HG03460 (cell line): ENCODE measurements at regions not wholly inside any gene's neighbourhood (a gene's known extent, or its start where the extent isn't known, plus 50 kb on each side); places are given as distances from the start of the nearest gene placed in this dataset.
"Not testable (repeated sequence)": the region's sequence is repeated elsewhere in the genome, so short reads cannot be mapped to it uniquely, and the experiment has no call there.

Source experiments
- ATAC-seq: cut with Tn5 transposase; IDR thresholded peaks from one replicate; pipeline ENCODE4 v1.9.1; 2021; ENCODE audit not compliant: unreplicated experiment

DNA sequence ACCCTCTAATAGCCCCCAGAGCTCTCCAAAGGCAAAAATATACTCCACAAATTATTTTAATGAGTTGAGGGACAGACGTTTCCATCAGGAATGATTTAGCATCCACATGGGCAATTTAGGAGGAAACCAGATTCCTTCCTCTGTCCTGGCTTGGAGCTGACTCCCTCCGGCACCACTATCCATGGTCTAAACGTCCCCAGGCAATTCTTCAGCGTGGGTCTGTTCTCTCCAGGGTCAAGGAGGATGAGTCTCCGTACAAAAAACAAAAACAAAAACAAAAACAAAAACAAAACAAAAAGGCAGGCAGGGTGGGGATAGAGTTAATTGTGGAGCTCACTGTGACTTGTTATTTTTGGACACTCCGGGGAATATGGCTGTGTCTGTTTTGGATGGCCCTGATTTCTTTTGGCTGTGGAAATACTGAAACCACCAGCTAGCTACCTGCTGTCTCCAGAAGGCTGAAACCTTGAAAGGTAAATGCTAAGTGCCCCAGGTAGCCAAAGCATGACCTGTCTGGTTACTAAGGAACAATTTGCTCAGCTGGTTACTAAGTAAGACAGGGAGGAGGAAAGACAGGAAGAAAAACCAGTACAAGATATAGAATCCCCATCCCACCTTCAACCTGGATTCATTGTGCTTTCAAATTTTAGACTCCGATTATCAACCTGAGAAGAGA, 419.1 kb upstream of the LCORL start:
- no peak for ATAC-seq

DNA sequence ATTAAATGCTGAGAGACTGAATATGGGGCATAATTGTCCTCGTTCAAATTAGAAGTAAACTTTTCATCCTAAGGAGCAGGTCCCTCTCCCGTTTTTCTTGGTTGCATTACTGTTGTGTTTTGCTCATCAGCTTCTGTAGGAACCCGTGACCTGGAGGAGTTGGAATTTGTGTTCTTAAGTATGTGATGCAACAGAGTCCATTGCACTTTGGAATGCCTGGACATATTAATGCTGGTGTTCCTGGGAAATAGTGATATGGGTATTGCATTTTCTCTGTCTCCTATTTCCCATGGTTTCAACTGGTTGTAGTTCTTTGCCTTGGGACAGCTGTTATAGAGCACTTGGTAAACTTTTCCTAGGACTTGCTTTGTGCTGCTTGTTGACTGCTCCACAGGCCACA, 417.8 kb upstream of the LCORL start:
- ATAC-seq, result no peak

DNA sequence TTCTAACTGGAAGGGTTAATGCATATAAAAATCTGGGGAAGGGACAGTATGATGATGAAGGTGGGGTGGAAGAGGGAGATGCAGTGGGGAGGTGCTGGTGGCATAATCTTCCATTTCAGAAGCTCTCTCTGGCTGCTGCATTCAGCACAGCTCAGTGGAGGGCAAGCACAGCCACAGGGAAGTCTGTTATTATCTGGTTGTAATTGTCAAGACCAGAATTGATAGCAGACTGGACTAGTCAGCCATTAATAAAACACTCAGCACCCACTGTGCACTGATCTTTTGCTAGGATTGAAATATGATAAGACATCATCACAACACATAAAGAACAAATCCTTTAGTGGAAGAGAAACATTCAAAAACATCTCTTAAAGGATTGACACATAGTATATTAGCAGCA, 414.2 kb upstream of the LCORL start:
- no peak for ATAC-seq

DNA sequence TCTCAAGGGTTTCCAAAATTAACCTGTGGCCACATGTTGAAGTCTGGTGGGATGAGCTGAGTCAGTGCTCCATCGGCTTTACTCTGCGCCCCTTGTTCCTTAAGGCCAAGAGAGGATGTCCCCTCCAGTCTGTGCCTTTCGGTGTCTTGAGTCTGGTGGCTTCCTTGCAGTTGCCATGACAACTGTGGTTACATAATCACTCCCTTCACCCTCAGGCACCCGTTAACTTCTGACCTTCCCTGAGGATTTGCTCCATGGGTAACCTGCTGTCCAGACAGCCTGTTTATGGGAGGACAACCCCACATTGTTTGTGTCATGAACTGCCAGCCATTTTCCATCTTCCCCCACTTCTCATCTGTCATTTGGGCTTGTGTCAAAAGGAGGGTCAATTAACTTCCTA, 401.1 kb upstream of the LCORL start:
- ATAC-seq, result no peak

DNA sequence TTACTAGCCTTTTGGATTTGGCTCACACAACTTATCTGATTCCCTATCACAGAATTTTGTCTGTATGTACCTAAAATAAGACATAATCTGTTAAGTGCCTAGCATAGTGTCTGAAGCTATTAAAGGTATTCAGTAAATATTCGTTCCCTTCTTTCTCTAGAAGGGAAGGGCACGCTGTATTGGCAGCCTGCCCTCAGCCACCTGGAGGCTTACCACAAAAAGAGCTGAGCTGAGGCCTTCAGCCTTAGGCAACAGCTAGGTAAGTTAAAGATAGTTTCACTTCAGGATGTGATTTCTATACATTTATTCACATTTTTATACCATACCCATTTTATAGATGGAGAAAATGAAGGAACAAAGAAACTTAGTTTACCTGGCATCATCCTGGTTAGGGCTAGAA, 400.0 kb upstream of the LCORL start:
- no peak for ATAC-seq

DNA sequence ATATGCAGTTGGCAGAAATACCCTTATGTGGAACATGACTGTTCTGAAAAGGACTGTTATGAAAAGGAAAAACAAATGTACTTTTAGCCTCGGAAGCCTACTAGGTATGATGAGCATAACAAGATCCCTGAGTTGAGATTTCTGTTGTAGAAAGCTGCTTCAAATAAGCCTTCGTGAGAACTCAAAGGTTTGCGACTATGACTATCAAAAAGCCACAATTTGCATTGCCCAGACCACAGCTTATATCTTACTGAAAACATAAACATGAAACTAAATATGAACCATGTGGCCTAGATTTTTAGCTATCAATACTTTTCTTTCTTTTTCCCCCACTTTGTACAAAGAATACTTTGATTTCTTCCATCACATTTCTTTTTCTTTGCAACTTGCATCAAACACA, 398.2 kb upstream of the LCORL start:
- no peak for ATAC-seq

DNA sequence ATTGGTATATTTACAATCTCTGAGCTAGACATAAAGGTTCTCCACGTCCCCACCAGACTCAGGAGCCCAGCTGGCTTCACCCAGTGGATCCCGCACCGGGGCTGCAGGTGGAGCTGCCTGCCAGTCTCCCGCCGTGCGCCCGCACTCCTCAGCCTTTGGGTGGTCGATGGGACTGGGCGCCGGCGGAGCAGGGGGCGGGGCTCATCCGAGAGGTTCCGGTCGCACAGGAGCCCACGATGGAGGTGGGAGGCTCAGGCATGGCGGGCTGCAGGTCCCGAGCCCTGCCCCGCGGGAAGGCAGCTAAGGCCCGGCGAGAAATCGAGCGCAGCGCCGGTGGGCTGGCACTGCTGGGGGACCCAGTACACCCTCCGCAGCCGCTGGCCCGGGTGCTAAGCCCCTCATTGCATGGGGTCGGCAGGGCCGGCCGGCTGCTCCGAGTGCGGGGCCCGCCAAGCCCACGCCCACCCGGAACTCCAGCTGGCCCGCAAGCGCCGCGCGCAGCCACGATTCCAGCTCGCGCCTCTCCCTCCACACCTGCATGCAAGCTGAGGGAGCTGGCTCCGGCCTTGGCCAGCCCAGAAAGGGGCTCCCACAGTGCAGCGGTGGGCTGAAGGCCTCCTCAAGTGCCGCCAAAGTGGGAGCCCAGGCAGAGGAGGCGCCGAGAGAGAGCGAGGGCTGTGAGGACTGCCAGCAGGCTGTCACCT, 396.8 kb upstream of the LCORL start:
- ATAC-seq, result not testable (repeated sequence)

DNA sequence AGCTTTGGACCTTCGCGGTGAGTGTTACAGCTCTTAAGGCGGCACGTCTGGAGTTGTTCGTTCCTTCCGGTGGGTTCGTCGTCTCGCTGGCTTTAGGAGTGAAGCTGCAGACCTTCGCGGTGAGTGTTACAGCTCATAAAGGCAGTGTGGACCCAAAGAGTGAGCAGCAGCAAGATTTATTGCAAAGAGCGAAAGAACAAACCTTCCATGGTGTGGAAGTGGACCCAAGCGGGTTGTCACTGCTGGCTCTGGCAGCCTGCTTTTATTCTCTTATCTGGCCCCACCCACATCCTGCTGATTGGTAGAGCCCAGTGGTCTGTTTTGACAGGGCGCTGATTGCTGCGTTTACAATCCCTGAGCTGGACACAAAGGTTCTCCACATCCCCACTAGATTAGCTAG, 396.1 kb upstream of the LCORL start:
- ATAC-seq, result not testable (repeated sequence)

DNA sequence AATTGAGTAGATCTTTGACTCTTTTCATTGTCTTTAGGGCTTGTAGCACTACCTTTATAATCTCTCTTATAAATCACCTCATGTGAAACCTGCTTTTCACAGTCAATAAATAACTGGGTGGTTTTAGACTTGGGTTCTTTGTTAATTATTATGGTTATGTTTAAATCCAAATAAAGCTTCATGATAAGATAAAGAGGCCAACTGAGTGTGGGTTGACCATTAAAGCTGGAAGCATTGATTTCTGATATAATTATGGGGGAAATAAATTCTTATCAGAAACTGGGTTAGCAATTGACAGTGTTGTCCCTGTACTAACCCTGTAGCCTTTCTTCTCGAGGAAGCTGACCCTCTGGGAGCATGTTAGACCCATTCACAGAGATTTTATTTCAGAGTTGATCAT, 384.7 kb upstream of the LCORL start:
- ATAC-seq, result no peak

DNA sequence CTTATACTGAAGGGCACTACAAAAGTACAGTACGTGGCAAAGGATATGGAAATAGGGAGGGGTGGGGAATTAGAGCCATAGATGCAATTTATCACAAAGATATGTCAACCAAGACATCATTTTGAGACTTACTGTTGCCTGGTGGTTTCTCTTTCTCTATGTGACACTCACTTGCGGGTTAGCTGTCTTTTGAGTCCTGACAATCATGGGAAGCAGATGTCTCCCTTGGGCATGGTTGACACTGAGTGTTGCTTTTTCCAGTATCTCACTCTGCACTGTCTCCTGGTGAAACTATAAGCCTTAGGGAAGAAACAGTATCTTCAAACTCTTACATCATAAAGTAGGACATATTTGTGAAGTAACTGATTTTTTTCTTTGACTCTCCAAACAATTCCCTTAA, 383.5 kb upstream of the LCORL start:
- ATAC-seq, result no peak

DNA sequence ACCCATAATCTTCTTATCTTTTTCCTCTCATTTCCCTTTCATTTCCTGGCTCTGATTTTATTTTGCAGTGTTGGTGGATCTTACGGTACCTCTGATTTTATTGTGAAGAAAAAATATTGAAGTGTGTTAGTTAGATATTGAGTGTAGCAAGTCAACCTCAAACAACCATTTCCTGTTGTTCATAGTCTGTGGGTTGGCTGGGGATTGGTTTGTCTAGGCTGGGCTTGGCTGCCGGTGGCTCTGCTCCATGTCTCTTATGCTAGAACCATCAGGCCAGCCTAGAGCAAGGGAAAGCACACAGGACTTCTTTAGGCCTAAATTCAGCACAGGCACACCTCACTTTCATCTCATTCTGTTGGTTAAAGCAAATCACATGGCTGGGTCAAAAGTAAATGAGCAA, 383.1 kb upstream of the LCORL start:
- ATAC-seq, result no peak

DNA sequence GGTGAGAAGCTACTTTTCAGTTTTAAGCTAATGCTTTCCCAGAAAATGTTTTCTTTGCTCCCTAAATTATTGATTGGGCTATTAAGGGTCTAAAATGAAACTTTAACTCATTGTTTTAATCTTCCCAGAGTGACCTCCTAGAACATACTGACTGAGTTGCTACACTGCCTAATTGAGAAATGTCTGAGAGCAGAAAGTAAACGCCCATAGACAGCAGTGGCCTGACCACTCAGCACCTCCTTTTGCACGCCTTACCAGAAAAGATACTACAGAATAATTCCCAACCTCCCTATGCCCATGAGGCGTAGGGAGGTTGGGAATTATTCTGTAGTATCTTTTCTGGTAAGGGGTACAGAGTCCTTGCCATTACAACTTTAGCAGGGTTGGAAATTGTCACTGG, 381.8 kb upstream of the LCORL start:
- ATAC-seq, result no peak

DNA sequence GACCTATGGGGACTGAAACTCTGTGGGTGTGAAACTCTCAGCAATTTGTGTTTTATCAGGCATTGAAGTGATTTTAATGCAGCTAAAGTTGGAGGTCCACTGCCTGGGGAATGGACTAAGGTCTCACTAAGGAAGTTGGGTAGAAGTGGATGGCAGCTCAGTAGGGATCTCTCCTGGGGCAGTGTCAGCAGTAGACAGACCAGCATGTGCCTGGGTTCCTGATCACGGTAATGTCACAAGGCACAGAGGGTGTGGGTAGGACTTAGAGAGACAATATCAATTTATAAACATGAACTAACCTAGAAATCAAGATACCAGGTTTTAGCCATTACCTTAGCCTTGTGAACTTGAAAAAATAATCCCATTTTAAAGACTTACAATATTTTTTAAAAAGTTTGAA, 380.3 kb upstream of the LCORL start:
- no peak for ATAC-seq

DNA sequence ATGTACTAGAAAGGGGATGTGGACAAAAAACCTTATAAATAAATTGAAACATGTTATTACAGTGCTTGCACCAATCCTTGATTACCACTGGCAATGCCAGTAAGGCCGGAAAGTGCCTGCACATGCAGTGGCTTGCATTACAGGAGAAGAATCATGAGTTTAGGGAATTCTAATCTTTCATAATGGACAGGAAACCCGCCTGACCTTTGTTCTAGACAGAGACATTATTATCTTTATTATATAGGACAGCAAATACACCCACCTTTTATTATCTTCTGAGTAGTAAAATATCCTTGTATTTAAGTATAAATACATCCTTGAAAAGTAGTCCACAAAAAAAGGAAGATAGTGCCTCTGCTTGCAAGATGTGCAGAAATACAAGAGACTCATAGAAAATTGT, 379.9 kb upstream of the LCORL start:
- no peak for ATAC-seq

DNA sequence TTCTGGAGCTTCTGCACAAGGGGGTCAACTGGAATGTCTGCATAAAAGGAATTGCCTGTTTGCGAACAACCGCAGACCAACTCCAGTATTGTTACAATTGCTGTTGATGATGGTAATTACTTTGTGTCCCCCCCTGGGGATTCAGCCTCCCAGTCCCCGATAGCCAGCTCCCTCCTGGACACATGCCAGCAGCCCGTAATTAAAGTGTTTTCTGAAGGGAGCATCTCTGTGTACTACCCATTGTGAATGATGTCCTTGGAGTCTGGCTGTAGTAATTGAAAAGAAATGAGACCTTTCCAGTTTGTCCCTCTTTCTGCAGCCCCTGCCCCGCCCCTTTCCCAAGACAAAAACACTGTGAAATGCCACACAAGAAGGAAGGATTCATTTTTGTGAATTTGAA, 377.1 kb upstream of the LCORL start:
- ATAC-seq, result no peak

DNA sequence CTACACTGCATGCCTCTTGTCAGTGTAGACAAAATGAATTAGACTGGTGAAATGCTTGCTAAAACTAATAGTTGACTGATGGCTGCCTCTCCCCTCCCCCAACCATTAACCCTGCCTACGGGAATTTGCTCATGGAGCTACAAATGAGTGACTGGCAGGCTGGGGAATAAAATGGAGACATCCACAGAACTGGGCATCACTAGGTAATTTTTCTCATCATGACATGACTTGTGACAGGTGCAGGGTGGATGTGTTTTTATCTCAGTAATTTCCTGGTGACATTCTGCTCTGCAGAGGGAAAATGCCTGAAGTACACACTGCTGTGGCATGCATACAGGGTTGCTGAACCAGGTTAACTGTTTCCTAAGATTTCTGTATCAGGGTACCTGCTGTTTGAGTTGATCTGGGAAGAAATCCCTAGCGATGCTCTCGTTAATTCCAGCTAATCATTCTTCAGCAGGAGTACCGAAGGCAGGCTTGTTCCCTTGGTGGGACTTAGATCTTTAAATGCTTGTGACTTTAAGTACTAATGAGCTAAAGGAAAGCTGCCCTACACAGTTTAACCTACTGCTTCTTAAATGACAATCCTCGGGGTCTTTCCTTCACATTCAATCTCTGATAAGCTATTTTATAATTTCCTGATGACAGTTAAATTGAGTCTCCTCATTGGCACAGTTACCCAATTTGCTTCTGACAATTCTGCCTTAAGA, 376.3 kb upstream of the LCORL start:
- ATAC-seq, result no peak

DNA sequence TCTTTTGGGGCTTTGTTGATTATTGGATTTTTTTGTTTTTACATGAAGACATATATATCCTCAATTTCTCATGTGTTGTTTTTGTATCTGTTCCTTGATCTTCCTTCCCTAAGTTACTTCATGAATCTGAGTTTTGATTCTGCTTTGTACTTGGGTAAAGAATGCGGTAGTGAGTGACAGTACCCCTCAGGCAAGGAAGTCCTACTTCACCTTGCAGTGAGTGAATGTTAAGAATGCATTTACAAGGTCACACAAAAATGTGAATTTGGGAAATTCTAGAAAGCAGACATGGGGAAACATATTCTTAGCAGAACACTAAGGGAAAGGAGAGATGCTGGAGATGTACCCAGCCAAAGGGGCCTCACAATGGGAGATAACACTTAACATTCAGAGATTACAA, 373.1 kb upstream of the LCORL start:
- ATAC-seq, result no peak

DNA sequence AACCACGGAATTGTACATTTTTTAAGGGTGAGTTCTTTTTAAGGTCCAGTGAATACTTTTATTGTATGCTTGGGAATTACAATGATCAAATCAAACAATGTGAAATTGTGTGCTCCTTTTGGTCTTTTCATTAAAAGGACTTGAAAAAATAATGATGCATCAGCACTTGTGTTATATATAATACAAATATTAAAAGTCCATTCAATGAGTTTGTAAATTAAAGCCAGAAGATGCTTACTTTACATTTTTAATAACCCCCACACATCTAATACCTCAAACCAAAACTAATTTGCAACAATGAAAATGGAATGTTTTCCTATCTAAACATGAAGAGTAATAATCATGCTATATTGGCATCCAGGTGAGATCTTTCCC, 369.8 kb upstream of the LCORL start:
- ATAC-seq, result no peak

DNA sequence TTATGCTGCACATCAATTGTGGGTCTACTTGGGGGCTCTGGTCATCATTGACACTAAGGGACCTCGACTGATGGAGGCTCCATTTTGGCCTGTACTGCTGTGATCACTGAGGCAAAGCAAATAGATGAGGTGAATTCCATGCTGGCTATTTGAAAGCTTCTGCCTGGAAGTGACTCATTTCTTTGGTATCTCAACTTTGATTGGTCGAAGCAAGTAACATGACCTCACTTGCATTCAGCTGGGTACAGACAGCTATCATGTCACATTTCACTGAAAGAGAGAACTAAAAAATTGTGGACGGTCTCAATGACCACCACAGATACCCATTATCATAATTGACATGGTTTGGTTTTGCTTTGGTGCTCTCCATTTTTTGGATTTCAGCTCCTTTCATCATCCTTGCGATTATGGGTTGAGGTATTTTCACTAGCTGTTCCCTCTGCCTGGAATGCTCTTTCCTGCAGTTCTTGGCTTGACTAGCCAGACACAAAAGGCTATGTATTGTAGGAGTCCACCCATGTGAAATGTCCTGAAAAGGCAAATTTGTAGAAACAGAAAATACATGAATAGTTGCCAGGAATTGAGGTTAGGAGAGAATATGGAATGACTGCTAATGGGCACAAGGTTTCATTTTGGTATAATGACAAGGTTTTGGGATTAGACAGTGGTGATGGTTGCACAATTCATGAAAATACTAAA, 369.2 kb upstream of the LCORL start:
- no peak for ATAC-seq

DNA sequence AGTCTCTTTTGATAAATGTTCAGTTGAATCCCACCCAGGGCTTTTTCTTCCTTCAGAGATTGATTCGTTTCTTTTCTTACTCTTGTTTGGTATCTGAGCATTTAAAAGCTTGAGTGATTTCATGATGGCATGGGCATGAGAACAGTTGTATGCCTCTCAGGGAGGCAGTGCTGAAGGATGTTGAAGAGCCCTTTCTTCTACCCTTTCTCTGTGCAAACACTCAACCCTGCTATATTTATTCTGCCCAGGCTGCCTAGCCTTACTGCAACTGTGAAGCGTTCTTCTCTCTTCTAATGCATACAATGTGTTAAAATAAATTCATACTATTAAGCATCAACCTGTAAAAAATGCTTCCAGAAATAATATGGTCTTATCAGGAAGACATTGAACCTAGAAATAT, 367.6 kb upstream of the LCORL start:
- ATAC-seq, result no peak

DNA sequence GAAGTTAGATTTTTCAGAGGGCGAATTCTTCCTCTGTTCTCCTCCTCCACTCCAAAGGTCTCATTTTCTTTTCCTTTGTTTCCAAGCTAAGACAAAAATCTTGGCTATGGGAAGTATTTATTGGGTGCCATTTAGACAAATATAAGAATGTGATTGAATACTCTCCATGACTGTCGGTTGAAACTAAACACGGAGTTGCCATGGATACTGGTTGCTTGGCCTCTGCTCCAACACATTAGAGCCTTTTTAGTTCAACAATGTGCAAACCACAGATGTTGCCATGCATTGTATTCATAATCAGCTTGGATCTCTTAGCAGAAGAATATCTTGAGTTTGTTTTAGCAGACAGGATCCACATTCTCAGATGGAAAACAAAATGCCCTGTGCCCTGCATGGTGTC, 366.5 kb upstream of the LCORL start:
- ATAC-seq, result no peak

DNA sequence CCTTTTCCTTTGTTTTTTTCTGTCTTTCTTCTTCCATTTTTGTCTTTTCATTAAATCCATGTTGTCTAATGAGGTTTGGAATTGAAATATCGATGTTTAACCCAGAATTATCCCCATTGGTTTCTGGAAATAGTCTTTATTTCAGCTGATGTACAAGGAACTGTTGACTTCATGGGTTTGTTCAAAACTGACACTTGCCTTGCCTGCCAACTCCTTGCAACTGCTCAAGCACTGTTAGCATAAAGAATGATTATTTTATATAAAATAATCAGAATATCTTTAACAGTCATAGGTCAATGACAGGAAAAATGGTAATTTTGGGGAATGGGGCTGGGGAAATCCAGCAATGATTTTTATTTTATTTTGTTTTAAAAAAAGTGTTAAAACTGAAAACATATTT, 359.6 kb upstream of the LCORL start:
- ATAC-seq, result no peak
